GM12873 (cell line): ENCODE measurements at regions not wholly inside any gene's neighbourhood (a gene's known extent, or its start where the extent isn't known, plus 50 kb on each side); places are given as distances from the start of the nearest gene placed in this dataset.

Experiments used
- TF ChIP-seq, protein P1 (sequence below): IDR thresholded peaks from 2 replicates; pipeline ENCODE4 v1.5.1; 2012; ENCODE audit warnings: low read depth, mild to moderate bottlenecking, moderate library complexity, low read length, control low read depth; ENCODE audit not compliant: insufficient read depth; ENCODE audit errors: missing control alignments

DNA sequence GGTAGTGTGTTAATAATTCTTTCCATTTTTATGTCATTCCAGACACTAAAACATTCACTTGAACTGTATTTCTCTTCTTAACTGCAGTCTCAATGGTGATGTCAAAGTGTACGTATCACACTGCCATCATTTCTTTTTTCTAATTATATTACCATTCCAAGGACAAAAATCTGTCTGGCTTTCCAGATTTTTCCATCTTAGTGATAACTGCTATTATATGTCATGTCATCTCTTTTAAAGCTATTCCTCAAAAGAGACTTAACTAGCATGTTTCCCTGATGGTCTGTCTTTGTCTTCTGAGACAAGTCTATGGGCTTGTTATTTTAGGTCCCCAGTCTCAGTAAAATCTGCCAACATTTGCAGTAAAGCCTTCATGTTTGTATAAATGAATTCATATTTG, 1207.1 kb downstream of the PCDH17 start:
- TF ChIP-seq, protein P1, sequence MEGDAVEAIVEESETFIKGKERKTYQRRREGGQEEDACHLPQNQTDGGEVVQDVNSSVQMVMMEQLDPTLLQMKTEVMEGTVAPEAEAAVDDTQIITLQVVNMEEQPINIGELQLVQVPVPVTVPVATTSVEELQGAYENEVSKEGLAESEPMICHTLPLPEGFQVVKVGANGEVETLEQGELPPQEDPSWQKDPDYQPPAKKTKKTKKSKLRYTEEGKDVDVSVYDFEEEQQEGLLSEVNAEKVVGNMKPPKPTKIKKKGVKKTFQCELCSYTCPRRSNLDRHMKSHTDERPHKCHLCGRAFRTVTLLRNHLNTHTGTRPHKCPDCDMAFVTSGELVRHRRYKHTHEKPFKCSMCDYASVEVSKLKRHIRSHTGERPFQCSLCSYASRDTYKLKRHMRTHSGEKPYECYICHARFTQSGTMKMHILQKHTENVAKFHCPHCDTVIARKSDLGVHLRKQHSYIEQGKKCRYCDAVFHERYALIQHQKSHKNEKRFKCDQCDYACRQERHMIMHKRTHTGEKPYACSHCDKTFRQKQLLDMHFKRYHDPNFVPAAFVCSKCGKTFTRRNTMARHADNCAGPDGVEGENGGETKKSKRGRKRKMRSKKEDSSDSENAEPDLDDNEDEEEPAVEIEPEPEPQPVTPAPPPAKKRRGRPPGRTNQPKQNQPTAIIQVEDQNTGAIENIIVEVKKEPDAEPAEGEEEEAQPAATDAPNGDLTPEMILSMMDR: no peak

DNA sequence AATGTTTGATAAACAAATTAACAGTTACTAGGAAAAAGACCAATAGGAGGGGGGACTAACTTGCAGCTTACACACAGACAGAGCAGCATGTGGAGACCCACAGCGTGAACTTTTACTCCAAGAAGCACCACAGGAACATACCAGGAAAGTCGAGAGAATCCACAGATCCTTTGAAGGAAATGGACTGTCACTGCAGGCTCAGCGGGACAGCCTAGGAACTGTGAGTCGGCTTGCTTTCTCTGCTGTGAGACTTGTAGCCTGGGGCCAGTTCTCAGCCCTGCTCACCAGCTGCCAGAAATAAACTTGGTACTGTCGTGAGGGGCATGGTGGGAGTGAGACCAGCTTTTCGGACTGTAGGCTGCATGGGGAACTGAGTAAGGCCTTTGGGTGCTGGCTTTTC, 1211.5 kb downstream of the PCDH17 start:
- TF ChIP-seq, protein P1: no peak

- TF ChIP-seq, protein P1: no peak
Observed at GRCh38 chr13:58843567-58843966, 1212.0 kb downstream of the PCDH17 start.

GRCh38 chr13:58850161-58850560, 1218.6 kb downstream of the PCDH17 start:
- TF ChIP-seq, protein P1: no peak

DNA sequence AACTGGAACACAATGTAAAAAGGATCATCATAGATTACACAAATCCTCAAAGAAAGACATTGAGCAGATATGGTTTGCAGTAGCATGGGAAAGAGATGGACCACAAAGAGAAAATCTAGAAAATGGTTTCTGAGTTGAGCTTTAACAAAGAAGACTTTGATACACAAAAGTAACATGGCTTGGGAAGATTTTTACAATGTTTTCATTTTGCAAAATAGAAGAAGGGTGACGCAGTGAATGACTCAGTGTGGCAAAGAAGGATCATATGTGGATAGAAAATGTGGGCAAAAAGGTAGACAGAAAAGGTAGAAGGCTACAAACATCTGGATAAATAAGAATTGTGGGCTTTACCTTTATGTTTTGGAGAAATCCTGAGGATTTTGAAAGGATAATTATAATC, 1220.5 kb downstream of the PCDH17 start:
- TF ChIP-seq, protein P1: no peak

DNA sequence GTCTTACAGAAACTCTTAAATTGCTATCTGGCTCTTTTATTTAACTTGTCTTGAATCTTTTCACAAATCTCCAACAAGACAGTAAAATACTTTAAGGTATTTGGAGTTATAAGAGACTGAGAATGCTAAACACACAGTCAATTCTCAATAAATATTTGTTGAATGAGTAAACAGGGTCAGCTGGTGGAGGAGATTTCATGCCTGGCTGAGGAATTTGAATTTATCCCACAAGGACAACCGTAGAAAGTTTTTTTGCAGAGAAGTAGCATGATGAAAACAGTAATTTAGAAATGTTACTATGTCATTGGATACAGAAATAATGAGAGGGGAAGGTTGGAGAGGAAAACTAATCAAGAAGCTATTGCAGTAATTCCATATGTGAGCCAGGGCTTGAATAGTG, 1223.7 kb downstream of the PCDH17 start:
- TF ChIP-seq, protein P1: no peak

DNA sequence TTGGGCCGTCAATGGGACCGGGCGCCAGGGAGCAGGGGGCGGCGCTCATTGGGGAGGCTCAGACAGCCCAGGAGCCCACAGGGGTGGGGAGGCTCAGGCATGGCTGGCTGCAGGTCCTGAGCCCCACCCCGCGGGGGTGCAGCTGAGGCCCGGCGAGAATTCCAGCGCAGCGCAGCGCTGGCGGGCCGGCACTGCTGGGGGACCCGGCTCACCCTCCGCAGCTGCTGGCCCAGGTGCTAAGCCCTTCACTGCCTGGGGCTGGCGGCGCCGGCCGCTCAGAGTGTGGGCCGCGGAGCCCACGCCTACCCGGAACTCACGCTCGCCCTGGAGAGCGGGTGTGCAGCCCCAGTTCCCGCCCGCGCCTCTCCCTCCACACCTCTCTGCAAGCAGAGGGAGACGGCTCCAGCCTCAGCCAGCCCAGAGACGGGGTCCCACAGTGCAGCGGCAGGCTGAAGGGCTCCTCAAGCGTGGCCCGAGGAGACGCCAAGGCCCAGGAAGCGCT, 1227.4 kb downstream of the PCDH17 start:
- TF ChIP-seq, protein P1: no peak

- TF ChIP-seq, protein P1: no peak
Observed at GRCh38 chr13:58865286-58865685, 1233.7 kb downstream of the PCDH17 start.
